GM12891 (cell line): ENCODE measurements at regions not wholly inside any gene's neighbourhood (a gene's known extent, or its start where the extent isn't known, plus 50 kb on each side); places are given as distances from the start of the nearest gene placed in this dataset.

ENCODE experiments used
- DNase-seq: peaks from one replicate; pipeline ENCODE4 v3.0.0; 2011; ENCODE audit warnings: low spot score; ENCODE audit not compliant: insufficient read length
- FAIRE-seq: peaks from 2 replicates; lab custom pipeline; 2011; peaks lifted over from hg19 to GRCh38; lab: Jason Lieb, UNC
- PAX5 ChIP-seq: IDR thresholded peaks from 2 replicates; pipeline ENCODE4 v1.6.1; 2011; ENCODE audit warnings: low read length, moderate library complexity, mild to moderate bottlenecking; ENCODE audit not compliant: insufficient read depth, severe bottlenecking
- POLR2A ChIP-seq: IDR thresholded peaks from 2 replicates; pipeline ENCODE4 v1.6.1; 2011; ENCODE audit warnings: low read depth, low read length, control low read depth
- POLR2AphosphoS5 ChIP-seq: IDR thresholded peaks from 2 replicates; pipeline ENCODE4 v1.6.1; 2011; ENCODE audit warnings: low read depth, low read length, control low read depth
- POU2F2 ChIP-seq: IDR thresholded peaks from 2 replicates; pipeline ENCODE4 v1.6.1; 2011; ENCODE audit warnings: low read depth, mild to moderate bottlenecking, control low read depth, low read length, moderate library complexity
- SPI1 ChIP-seq: IDR thresholded peaks from 2 replicates; pipeline ENCODE4 v1.6.1; 2011; ENCODE audit warnings: low read depth, low read length, control low read depth
- TAF1 ChIP-seq: IDR thresholded peaks from 2 replicates; pipeline ENCODE4 v1.6.1; 2011; ENCODE audit warnings: low read depth, low read length, control low read depth

GRCh38 chr10:131804551-131805295 is 96.1 kb upstream of the PPP2R2D start:
- FAIRE-seq (no peak), DNase-seq (no peak)
- no peak for TF ChIP-seq PAX5
- TF ChIP-seq POLR2AphosphoS5, result no peak
- no peak for TF ChIP-seq POLR2A
- no peak for TF ChIP-seq POU2F2
- TF ChIP-seq SPI1, result no peak
- TF ChIP-seq TAF1, result no peak

GRCh38 chr10:131805696-131806095 is 95.1 kb upstream of the PPP2R2D start:
- FAIRE-seq, result no peak
- TF ChIP-seq PAX5 (no peak), POU2F2 (no peak), POLR2A (no peak), TAF1 (no peak), SPI1 (no peak), POLR2AphosphoS5 (no peak)
- DNase-seq, result no peak

- no peak for FAIRE-seq
- TF ChIP-seq PAX5 (no peak), POLR2AphosphoS5 (no peak), SPI1 (no peak), TAF1 (no peak), POU2F2 (no peak), POLR2A (no peak)
These were observed 94.7 kb upstream of the PPP2R2D start for GRCh38 chr10:131806146-131806545.

GRCh38 chr10:131806646-131807317 is 94.0 kb upstream of the PPP2R2D start:
- DNase-seq (no peak), FAIRE-seq (no peak)
- TF ChIP-seq POLR2AphosphoS5 (no peak), PAX5 (no peak), POU2F2 (no peak), TAF1 (no peak), SPI1 (no peak), POLR2A (no peak)

More at GRCh38 chr10:131806146-131806545, 94.7 kb upstream of the PPP2R2D start:
- DNase-seq, result no peak

- FAIRE-seq, result no peak
- DNase-seq, result no peak
- no peak for TF ChIP-seq POLR2AphosphoS5
- no peak for TF ChIP-seq POU2F2
- no peak for TF ChIP-seq PAX5
- TF ChIP-seq SPI1, result no peak
- no peak for TF ChIP-seq TAF1
- no peak for TF ChIP-seq POLR2A
These were observed 92.4 kb upstream of the PPP2R2D start for GRCh38 chr10:131808370-131808930.

GRCh38 chr10:131810036-131810804 is 90.6 kb upstream of the PPP2R2D start:
- no peak for DNase-seq
- no peak for FAIRE-seq
- TF ChIP-seq POLR2AphosphoS5, result no peak
- no peak for TF ChIP-seq POU2F2
- TF ChIP-seq PAX5, result no peak
- no peak for TF ChIP-seq TAF1
- no peak for TF ChIP-seq SPI1
- TF ChIP-seq POLR2A, result no peak

GRCh38 chr10:131810805-131811629 is 89.8 kb upstream of the PPP2R2D start:
- no peak for TF ChIP-seq TAF1
- no peak for TF ChIP-seq PAX5
- TF ChIP-seq POU2F2, result no peak
- TF ChIP-seq POLR2A, result no peak
- TF ChIP-seq SPI1, result no peak
- TF ChIP-seq POLR2AphosphoS5, result no peak
- FAIRE-seq (no peak), DNase-seq (no peak)

GRCh38 chr10:131811630-131812403 is 89.0 kb upstream of the PPP2R2D start:
- DNase-seq (no peak), FAIRE-seq (no peak)
- TF ChIP-seq POLR2A (no peak), TAF1 (no peak), PAX5 (no peak), POLR2AphosphoS5 (no peak), POU2F2 (no peak), SPI1 (no peak)
